ENCODE measurements at regions not wholly inside any gene's neighbourhood (a gene's known extent, or its start where the extent isn't known, plus 50 kb on each side); places are given as distances from the start of the nearest gene placed in this dataset.

DNA sequence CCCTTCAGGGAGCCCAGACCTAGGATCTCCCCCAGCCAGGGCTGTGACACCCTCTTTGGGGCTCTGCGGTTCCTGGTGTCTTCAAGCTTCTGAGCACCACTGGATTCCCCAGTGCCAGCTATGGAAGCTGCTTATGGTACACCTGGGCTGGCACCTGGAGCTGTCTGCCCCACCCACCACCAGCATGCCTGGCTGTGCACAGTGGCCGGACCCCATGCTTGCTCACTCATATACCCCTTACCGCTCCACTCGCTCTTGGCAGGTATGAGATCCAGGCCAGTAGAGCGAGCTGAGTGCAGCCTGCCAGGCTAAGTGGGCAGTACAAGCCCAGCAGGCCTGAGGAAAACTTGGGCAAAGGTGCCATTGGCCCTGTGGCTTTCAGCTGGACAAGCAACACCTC, 114.0 kb downstream of the DACT1 start:
- H3K36me3 ChIP-seq (ENCODE audit: control insufficient read depth, low read length) = no peaks in the 10 kb centered on the region
- TF ChIP-seq EZH2phosphoT487 (IDR thresholded peaks at IDR 0.05; ENCODE audit: borderline replicate concordance, low read length) = no peak
- TF ChIP-seq, protein P1, sequence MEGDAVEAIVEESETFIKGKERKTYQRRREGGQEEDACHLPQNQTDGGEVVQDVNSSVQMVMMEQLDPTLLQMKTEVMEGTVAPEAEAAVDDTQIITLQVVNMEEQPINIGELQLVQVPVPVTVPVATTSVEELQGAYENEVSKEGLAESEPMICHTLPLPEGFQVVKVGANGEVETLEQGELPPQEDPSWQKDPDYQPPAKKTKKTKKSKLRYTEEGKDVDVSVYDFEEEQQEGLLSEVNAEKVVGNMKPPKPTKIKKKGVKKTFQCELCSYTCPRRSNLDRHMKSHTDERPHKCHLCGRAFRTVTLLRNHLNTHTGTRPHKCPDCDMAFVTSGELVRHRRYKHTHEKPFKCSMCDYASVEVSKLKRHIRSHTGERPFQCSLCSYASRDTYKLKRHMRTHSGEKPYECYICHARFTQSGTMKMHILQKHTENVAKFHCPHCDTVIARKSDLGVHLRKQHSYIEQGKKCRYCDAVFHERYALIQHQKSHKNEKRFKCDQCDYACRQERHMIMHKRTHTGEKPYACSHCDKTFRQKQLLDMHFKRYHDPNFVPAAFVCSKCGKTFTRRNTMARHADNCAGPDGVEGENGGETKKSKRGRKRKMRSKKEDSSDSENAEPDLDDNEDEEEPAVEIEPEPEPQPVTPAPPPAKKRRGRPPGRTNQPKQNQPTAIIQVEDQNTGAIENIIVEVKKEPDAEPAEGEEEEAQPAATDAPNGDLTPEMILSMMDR (IDR thresholded peaks at IDR 0.05; ENCODE audit: low read depth, low read length, poor library complexity, severe bottlenecking) = no peak
- H3K4me2 ChIP-seq (ENCODE audit: low read length) = no peak overlapping the region
- H3K79me2 ChIP-seq (ENCODE audit: control insufficient read depth, low read length) = no peaks in the 10 kb centered on the region
- H3K9me2 ChIP-seq (replicated peaks; ENCODE audit: control insufficient read depth, low read length) = no peaks in the 10 kb centered on the region
- no peaks in the 10 kb centered on the region for H3K4me1 ChIP-seq (ENCODE audit: control insufficient read depth, low read length)
- H3K4me3 ChIP-seq (ENCODE audit: low read length) = no peak overlapping the region
- H3K9me3 ChIP-seq (ENCODE audit: control insufficient read depth, insufficient read depth, low read length) = no peaks in the 10 kb centered on the region
- H3K27me3 ChIP-seq (ENCODE audit: control insufficient read depth, low read length) = no peaks in the 10 kb centered on the region
- H3K27ac ChIP-seq (ENCODE audit: low read depth, low read length) = no peak overlapping the region
- no peaks in the 10 kb centered on the region for H3F3A ChIP-seq (ENCODE audit: control insufficient read depth, insufficient read depth)
- no peaks in the 10 kb centered on the region for H4K20me1 ChIP-seq (ENCODE audit: control insufficient read depth, insufficient read depth, low read depth, low read length)

DNA sequence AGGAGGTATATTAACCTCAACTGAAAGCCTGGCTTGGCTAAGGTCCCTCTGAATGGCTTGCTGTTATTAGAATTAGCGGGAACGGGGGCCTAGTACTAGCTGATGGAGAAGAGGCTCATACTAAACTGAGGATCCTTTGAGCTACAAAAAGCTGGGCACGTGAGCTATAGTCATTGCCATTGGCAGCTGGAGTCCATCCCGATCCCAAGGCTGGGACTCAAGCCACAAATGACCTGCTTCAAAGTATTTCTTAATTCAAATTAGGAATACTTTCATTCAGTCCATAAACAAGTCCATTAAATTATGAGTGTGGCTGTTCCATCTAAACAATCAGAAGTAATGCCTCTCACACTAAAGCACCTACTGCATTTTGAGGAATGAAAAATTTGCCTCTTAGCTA, 114.5 kb downstream of the DACT1 start:
- Histone ChIP-seq H3K36me3 (ENCODE audit: control insufficient read depth, low read length) (no peaks in the 10 kb centered on the region), H3K27ac (ENCODE audit: low read depth, low read length) (no peak overlapping the region), H3K4me2 (ENCODE audit: low read length) (no peak overlapping the region), H3K27me3 (ENCODE audit: control insufficient read depth, low read length) (no peaks in the 10 kb centered on the region), H4K20me1 (ENCODE audit: control insufficient read depth, insufficient read depth, low read depth, low read length) (no peaks in the 10 kb centered on the region), H3K9me2 (replicated peaks; ENCODE audit: control insufficient read depth, low read length) (no peaks in the 10 kb centered on the region), H3K79me2 (ENCODE audit: control insufficient read depth, low read length) (no peaks in the 10 kb centered on the region), H3K4me3 (ENCODE audit: low read length) (no peak overlapping the region), H3K9me3 (ENCODE audit: control insufficient read depth, insufficient read depth, low read length) (no peaks in the 10 kb centered on the region), H3K4me1 (ENCODE audit: control insufficient read depth, low read length) (no peaks in the 10 kb centered on the region), H3F3A (ENCODE audit: control insufficient read depth, insufficient read depth) (no peaks in the 10 kb centered on the region)
- no peak for TF ChIP-seq EZH2phosphoT487 (IDR thresholded peaks at IDR 0.05; ENCODE audit: borderline replicate concordance, low read length)
- TF ChIP-seq, protein P1 (IDR thresholded peaks at IDR 0.05; ENCODE audit: low read depth, low read length, poor library complexity, severe bottlenecking) = no peak

DNA sequence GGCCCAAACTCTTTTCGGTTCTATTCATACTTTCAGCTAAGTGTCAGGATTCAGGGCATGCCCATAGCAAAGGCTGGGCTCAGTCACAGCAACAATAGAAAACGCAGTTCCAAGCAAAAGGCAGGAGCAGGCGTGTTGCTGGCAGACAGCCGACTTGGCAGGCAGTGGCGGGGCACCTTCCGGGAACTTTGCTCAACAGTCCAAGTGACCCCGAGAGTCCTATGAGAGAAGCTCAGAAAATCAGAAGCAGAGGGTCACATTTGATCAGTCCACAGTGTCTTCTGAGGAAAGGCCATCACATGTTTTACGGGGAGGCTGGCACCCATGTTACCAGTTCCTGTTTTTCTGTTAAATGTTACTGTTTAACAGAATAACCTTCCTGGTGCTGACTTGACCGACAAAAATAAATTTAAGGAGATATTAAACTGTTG, 115.0 kb downstream of the DACT1 start:
- TF ChIP-seq, protein P1 (IDR thresholded peaks at IDR 0.05; ENCODE audit: low read depth, low read length, poor library complexity, severe bottlenecking) = no peak
- no peak for TF ChIP-seq EZH2phosphoT487 (IDR thresholded peaks at IDR 0.05; ENCODE audit: borderline replicate concordance, low read length)
- Histone ChIP-seq H3K4me2 (ENCODE audit: low read length) (no peak overlapping the region), H3K27ac (ENCODE audit: low read depth, low read length) (no peak overlapping the region), H3K79me2 (ENCODE audit: control insufficient read depth, low read length) (no peaks in the 10 kb centered on the region), H3K4me3 (ENCODE audit: low read length) (no peak overlapping the region), H3K9me2 (replicated peaks; ENCODE audit: control insufficient read depth, low read length) (no peaks in the 10 kb centered on the region), H3F3A (ENCODE audit: control insufficient read depth, insufficient read depth) (no peaks in the 10 kb centered on the region), H3K9me3 (ENCODE audit: control insufficient read depth, insufficient read depth, low read length) (no peaks in the 10 kb centered on the region), H3K27me3 (ENCODE audit: control insufficient read depth, low read length) (no peaks in the 10 kb centered on the region), H4K20me1 (ENCODE audit: control insufficient read depth, insufficient read depth, low read depth, low read length) (no peaks in the 10 kb centered on the region), H3K4me1 (ENCODE audit: control insufficient read depth, low read length) (no peaks in the 10 kb centered on the region), H3K36me3 (ENCODE audit: control insufficient read depth, low read length) (no peaks in the 10 kb centered on the region)

Data from DOHH2 (cell line).